ENCODE measurements at regions not wholly inside any gene's neighbourhood (a gene's known extent, or its start where the extent isn't known, plus 50 kb on each side); places are given as distances from the start of the nearest gene placed in this dataset.
"Not testable (repeated sequence)": the region's sequence is repeated elsewhere in the genome, so short reads cannot be mapped to it uniquely, and the experiment has no call there.

DNA sequence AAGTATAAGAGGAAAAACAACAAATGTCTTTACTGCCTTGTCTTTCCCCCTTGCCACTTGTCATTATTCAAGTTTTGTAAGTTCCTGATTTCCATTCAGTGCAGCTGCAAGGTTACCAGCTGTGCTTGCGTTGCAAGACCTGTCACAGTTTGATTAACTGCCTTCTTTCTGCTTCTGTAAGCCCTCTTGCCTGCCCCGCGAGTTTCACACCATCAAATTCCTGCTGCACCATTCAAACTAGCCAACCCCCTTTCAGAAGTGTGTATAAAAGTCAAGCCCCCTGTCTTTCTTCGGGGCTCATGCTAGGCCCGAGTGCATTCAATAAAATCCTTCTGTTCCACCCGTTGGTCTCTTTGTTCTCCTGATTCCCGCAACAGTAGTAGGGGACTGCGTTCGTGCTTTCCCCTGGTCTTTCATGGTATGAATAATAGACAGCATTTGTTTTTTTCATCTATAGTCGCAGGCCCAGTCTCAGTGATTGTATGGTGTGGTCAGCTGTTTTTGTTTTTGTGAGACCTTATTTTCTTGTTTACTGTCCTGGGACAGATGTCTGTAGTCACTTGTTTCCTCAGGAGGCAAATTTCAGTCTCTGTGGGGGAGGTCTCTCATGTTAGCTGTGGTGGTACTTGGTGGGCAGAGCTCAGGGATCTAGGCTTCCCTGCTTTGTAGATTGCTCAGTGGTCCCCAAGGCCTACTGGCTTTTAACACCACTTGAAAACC, 159.1 kb upstream of the NOTCH2NLA start:
- H3K4me3 ChIP-seq = not testable (repeated sequence)

GRCh38 chr1:146386851-146387749, 158.3 kb upstream of the NOTCH2NLA start:
- Histone ChIP-seq H3K4me3 (peak overlapping the region; percentile 24 to 51 (median 41)), H3K27ac (peak overlapping the region; percentile 39 to 99 (median 92))

More for the DNA sequence above, 159.1 kb upstream of the NOTCH2NLA start:
- H3K27ac ChIP-seq = peak overlapping the region in 10 of 21 experiments; percentile 11 to 99 (median 92)

GRCh38 chr1:146381196-146381595, 152.4 kb upstream of the NOTCH2NLA start:
- H3K27ac ChIP-seq, H3K4me3 ChIP-seq: not testable (repeated sequence)

DNA sequence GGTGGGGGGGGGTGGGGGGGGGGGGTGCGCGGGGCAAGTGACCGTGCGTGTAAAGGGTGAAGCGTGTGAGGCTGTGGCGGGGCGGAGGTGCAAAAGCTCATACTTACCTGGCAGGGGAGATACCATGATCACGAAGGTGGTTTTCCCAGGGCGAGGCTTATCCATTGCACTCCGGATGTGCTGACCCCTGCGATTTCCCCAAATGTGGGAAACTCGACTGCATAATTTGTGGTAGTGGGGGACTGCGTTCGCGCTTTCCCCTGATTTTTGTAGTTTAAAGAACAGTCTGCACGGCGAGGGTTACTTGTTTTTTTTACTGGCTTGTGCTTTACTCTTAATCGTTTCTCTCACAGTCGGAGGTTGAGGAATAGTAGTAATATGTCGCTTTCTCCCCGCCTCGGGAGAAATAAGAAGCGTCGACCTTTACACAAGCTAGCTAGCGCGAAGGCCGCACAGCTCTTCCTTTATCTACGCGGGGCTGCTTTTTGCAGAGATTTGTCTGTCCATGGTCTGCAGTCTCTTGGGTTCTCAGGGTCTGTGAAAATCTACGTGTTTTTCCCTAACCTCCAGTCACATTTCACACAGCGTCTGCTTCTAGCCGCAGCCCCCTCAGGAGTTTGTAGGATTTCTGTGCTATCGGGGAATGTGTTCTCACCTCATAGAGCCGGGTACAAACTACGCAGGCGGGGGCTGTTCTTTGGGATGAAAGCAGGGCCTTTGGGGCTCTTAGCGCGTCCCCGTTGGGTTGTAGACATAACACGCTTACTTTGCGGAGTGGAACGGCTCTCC, 148.1 kb upstream of the NOTCH2NLA start:
- peak overlapping the region; percentile 17 to 33 (median 27) for H3K4me3 ChIP-seq
- peak overlapping the region in 20 of 21 experiments; percentile 66 to 96 (median 84) for H3K27ac ChIP-seq

GRCh38 chr1:146376309-146376707, 147.5 kb upstream of the NOTCH2NLA start:
- Histone ChIP-seq H3K27ac (peak overlapping the region in 19 of 21 experiments; percentile 66 to 96 (median 84)), H3K4me3 (peak overlapping the region in 4 of 7 experiments; percentile 27 to 33 (median 30))

- not testable (repeated sequence) for H3K27ac ChIP-seq, H3K4me3 ChIP-seq
Measured at GRCh38 chr1:146375108-146375507, 146.3 kb upstream of the NOTCH2NLA start.

DNA sequence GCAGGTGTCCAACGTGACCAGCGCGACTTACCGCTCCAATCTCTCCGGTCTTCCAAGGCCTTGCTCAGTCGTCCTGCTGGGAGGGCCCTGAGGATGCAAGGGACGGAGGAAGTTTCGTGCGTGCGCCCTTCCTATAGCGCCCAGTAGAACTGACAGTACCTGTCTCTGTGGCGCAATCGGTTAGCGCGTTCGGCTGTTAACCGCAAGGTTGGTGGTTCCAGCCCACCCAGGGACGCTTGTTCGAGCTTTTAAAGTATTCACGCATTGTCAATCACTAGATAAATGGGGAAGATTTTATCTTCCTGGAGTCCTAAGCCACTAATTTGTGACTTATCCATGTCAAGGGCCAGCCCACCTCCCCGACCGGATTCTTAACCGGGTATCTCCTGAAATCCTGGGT, 141.1 kb upstream of the NOTCH2NLA start:
- H3K27ac ChIP-seq = peak overlapping the region in 18 of 21 experiments; percentile 3 to 72 (median 63)
- H3K4me3 ChIP-seq = peak overlapping the region; percentile 21 to 45 (median 25)

DNA sequence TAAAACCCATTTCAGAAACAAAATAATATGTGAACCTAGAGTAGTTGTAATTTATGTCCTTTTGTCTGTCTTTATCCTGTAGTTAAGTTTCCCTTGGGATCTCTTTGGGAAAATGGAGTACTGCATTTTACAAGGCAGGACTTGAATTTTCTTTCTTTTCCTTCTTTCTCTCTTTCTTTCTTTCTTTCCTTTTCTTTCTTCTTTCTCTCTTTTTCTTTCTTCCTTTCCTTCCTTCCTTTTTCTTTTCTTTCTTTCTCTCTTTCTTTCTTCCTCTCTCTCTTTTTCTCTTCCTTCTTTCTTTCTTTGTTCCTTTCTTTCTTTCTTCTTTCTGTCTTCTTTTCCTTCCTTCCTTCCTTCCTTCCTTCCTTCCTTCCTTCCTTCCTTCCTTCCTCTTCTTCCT, 126.6 kb upstream of the NOTCH2NLA start:
- not testable (repeated sequence) for H3K4me3 ChIP-seq, H3K27ac ChIP-seq

DNA sequence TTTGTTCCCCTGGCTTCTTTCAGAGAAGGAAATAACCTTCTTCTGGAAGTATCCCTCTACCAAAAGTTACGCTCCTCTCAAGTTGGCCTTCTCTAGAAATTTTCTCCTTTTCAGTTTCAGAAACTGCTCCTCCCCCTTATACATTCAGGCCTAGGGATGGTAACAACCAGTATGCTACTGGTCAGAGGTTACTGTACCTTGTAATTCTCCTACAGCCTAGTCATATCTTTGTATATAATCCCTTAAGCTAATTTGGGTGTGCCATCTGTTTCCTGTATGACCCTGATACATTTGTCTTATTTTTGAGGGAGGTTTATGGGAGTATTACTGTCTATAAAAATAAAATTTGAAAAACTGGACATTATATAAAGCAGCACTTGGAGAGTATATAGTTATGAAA, 98.0 kb upstream of the NOTCH2NLA start:
- H3K27ac ChIP-seq, H3K4me3 ChIP-seq: not testable (repeated sequence)

GRCh38 chr1:146324463-146324862, 95.6 kb upstream of the NOTCH2NLA start:
- H3K4me3 ChIP-seq = not testable (repeated sequence)

DNA sequence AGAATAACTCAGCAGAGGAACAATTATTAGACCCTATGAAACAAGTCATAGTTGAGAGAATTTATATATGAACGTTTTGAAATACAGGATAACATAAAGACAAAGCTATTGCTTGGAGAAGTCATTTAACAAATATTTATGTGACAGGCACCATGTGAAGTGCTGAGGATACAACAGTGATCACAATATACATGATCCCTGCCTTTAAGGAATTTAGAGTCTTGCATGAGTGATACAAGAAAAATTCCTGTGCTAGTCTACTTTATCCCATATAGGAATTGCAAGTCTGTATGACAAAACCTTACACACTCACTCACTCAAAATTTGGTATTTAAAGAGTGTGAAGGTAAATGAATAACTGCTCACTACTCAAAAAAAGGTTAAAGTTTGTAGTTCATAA, 94.5 kb upstream of the NOTCH2NLA start:
- not testable (repeated sequence) for H3K27ac ChIP-seq

More at GRCh38 chr1:146324463-146324862, 95.6 kb upstream of the NOTCH2NLA start:
- not testable (repeated sequence) for H3K27ac ChIP-seq

GRCh38 chr1:146322893-146323292, 94.1 kb upstream of the NOTCH2NLA start:
- H3K27ac ChIP-seq, H3K4me3 ChIP-seq: not testable (repeated sequence)

More for the DNA sequence above, 94.5 kb upstream of the NOTCH2NLA start:
- not testable (repeated sequence) for H3K4me3 ChIP-seq

DNA sequence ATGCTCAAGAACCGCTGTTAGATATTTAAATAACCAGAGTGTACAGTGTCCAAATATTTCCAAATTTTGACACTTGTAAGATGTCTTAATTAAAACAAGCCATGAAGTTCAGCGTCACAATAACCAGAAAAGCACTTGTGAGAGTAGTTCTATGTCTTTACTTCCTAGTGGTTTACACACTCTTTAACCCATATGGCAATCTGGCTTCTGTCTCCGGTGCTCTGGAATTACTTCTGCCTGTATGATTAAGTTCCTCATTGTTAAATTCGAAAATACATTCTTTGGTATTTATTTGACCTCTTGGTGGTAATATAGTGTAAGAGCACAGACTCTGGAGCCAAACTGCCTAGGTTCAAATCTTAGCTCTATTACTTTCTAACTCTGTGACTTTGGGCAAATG, 89.9 kb upstream of the NOTCH2NLA start:
- not testable (repeated sequence) for H3K4me3 ChIP-seq, H3K27ac ChIP-seq

GRCh38 chr1:146317785-146318184, 89.0 kb upstream of the NOTCH2NLA start:
- not testable (repeated sequence) for H3K4me3 ChIP-seq
- H3K27ac ChIP-seq = peak overlapping the region in 1 of 21 experiments; percentile 29

DNA sequence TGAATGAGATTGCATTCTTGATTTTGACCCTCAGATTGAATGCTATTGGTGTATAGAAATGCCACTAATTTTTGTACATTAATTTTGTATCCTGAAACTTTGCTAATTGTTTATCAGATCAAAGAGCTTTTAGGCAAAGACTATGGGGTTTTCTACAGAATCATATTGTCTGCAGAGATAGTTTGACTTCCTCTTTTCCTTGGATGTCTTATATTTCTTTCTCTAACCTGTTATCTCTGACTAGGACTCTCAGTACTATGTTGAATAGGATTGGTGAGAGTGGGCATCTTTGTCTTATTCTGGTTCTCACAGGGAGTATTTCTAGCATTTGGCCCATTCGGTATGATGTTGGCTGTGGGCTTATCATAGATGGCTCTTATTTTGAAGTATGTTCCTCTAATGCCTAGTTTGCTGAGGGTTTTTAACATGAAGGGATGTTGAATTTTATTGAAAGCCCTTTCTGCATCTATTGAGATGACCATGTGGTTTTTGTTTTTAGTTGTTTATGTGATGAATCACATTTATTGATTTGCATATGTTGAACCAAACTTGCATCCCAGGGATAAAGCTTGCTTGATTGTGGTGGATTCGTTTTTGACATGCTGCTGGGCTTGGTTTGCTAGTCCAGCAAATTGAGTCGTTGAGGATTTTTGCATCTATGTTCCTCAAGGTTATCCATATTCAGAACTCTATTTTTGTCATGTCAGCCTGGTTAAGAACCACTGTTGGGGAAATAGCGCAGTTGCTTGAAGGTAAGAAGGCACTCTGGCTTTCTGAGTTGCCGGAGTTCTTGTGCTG, 85.8 kb upstream of the NOTCH2NLA start:
- H3K27ac ChIP-seq, H3K4me3 ChIP-seq: not testable (repeated sequence)

- H3K4me3 ChIP-seq, H3K27ac ChIP-seq: not testable (repeated sequence)
Measured at GRCh38 chr1:146310579-146310978, 81.8 kb upstream of the NOTCH2NLA start.

GRCh38 chr1:146309427-146309826, 80.6 kb upstream of the NOTCH2NLA start:
- not testable (repeated sequence) for H3K27ac ChIP-seq, H3K4me3 ChIP-seq

GRCh38 chr1:146308892-146309291, 80.1 kb upstream of the NOTCH2NLA start:
- not testable (repeated sequence) for H3K4me3 ChIP-seq, H3K27ac ChIP-seq

DNA sequence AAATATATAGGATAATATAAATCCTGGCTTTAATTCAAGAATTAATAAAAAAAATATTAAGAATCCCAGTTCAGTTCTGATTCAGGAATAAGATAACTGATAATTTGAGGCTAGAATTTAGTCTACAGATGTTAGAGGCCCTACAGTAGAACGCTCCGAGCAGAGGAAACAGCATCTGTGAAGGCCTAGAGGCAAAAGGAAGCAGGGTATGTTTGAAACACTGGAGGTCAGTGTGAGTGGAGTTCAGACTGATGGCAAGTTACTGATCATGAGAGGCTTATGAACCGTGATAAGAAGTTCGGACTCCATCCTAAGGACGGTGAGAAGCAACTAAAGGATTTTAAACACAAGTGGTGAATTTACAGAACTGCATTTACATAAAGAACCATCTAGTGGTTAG, 79.3 kb upstream of the NOTCH2NLA start:
- not testable (repeated sequence) for H3K27ac ChIP-seq

More for the DNA sequence above, 79.3 kb upstream of the NOTCH2NLA start:
- H3K4me3 ChIP-seq = not testable (repeated sequence)
